ENCODE measurements at regions not wholly inside any gene's neighbourhood (a gene's known extent, or its start where the extent isn't known, plus 50 kb on each side); places are given as distances from the start of the nearest gene placed in this dataset.

DNA sequence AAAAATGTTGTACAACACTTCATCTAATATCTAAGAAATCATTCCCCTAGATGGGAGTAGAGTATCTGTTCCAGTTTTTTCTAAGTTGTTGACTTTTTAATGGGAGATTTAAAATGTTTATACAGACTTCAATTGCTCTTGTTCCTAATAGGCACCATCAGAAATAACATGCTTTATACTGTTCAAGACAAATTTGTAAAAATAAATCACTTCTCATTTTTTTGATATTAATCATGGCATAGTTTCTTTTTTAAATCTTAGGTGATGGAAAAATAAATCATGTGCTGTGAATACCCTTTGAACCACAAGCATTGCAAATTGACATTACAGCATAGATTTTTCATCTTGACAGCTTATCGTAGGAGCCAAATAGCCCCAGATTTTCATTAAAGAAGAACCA is 473.5 kb upstream of the MGAT4C start:
- Histone ChIP-seq H3K4me1 (no peaks in the 10 kb centered on the region), H3K9me3 (no peaks in the 10 kb centered on the region), H3K27me3 (ENCODE audit: low read depth) (no peaks in the 10 kb centered on the region), H3K4me3 (no peak overlapping the region), H3K27ac (no peak overlapping the region), H3K36me3 (no peaks in the 10 kb centered on the region)
- ATAC-seq (no peak), DNase-seq (no peak)
- intact Hi-C loops (cut with DNase I), result no loop called here
- TF ChIP-seq CTCF (IDR thresholded peaks at IDR 0.05), result no peak

DNA sequence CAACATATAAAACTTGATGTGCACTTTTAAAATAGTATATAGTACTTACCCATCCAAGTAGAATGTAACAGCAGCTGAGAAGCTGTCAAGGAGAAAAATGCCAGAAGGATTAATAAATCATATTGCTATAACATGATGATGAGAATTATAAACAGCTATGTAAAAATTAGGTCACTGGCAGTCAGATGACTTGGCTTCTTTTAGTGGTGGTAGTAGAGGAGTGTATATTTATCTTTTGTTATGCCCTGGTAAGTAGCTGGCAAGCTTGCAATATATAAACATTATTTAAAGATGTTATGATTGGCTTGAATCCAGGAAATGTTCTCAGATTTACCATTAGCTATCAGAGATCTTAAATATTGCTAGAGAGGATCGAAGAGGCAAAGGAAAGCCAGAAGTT is 471.0 kb upstream of the MGAT4C start:
- Histone ChIP-seq H3K27ac (no peak overlapping the region), H3K36me3 (no peaks in the 10 kb centered on the region), H3K27me3 (ENCODE audit: low read depth) (no peaks in the 10 kb centered on the region), H3K9me3 (no peaks in the 10 kb centered on the region), H3K4me3 (no peak overlapping the region), H3K4me1 (no peaks in the 10 kb centered on the region)
- ATAC-seq (no peak), DNase-seq (no peak)
- intact Hi-C loops (cut with DNase I), result no loop called here
- TF ChIP-seq CTCF (IDR thresholded peaks at IDR 0.05), result no peak

DNA sequence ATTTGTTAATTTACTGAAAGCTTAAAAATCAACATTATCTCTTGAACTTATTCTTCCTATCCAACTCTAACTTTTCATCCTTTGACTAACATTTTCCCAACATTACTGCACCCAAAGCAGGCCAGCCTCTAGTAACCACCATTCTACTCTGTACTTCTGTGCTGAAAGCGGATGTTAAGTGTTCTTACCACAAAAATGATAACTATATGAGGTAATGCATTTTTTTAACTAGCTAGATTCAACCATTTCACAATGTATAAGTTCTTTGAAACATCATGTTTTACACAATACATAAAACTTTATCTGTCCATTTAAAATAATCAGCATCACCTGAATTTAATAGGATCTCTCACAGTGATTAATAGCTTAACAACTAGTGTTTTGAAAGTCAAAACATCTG is 468.5 kb upstream of the MGAT4C start:
- Histone ChIP-seq H3K4me1 (no peaks in the 10 kb centered on the region), H3K4me3 (no peak overlapping the region), H3K27ac (no peak overlapping the region), H3K36me3 (no peaks in the 10 kb centered on the region), H3K27me3 (ENCODE audit: low read depth) (no peaks in the 10 kb centered on the region), H3K9me3 (no peaks in the 10 kb centered on the region)
- ATAC-seq (no peak), DNase-seq (no peak)
- intact Hi-C loops (cut with DNase I), result no loop called here
- TF ChIP-seq CTCF (IDR thresholded peaks at IDR 0.05), result no peak

DNA sequence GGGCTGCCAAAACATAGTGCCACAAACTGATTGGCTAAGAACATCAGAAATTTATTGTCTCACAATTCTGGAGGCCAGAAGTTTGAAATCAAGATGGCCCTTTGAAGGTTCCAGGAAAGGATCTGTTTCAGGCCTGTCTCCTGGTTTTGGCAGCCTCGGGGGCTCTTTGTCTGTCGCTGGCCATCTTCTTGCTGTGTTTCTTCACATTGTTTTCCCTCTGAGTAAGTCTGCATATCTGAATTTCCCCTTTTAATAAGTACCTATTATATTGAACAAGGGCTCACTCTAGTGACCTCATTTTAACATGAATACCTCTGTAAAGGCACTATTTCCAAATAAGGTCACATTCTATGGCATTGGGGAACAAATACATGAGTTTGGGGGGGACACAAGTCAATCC is 467.1 kb upstream of the MGAT4C start:
- ATAC-seq (no peak), DNase-seq (no peak)
- Histone ChIP-seq H3K36me3 (no peaks in the 10 kb centered on the region), H3K27ac (no peak overlapping the region), H3K9me3 (no peaks in the 10 kb centered on the region), H3K4me3 (no peak overlapping the region), H3K27me3 (ENCODE audit: low read depth) (no peaks in the 10 kb centered on the region), H3K4me1 (no peaks in the 10 kb centered on the region)
- intact Hi-C loops (cut with DNase I), result no loop called here
- no peak for TF ChIP-seq CTCF (IDR thresholded peaks at IDR 0.05)

- H3K9me3 ChIP-seq, result no peaks in the 10 kb centered on the region
- H3K27me3 ChIP-seq (ENCODE audit: low read depth), result no peaks in the 10 kb centered on the region
- intact Hi-C loops (cut with DNase I), result no loop called here
- no peak overlapping the region for H3K27ac ChIP-seq
- DNase-seq (no peak), ATAC-seq (no peak)
- H3K4me1 ChIP-seq, result no peaks in the 10 kb centered on the region
- no peak for TF ChIP-seq CTCF (IDR thresholded peaks at IDR 0.05)
- no peak overlapping the region for H3K4me3 ChIP-seq
- H3K36me3 ChIP-seq, result no peaks in the 10 kb centered on the region
Measured at GRCh38 chr12:86721713-86722397, 465.7 kb upstream of the MGAT4C start.
